Stimulated activated CD4-positive, alpha-beta T cell treated with anti-CD3 and anti-CD28 coated beads, TNF-alpha, amount 100 ng/mL, for 24 hours (primary cell): ENCODE measurements at regions not wholly inside any gene's neighbourhood (a gene's known extent, or its start where the extent isn't known, plus 50 kb on each side); places are given as distances from the start of the nearest gene placed in this dataset.
"Not testable (repeated sequence)": the region's sequence is repeated elsewhere in the genome, so short reads cannot be mapped to it uniquely, and the experiment has no call there.

Experiments used
- DNase-seq, 3 experiments: peaks; one replicate each; pipeline ENCODE4 v3.0.0-alpha.2; 2020; ENCODE audit warnings: low read depth in 3 of 3

GRCh38 chr2:234249034-234249735, 198.7 kb downstream of the SPP2 start:
- DNase-seq, result no peak

DNA sequence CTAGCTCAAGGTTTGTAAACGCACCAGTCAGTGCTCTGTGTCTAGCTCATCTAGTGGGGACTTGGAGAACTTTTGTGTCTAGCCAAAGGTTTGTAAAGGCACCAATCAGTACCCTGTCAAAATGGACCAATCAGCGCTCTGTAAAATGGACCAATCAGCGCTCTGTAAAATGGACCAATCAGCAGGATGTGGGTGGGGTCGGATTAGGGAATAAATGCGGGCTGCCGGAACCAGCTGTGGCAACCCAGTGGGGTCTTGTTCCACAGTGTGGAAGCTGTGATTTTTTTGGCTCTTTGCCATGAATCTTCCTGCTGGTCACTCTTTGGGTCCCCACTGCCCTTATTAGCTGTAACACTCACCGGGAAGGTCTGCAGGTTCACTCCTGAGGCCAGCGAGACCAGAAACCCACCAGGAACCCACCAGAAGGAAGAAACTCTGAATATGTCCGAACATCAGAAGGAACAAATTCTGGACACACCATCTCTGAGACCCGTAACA, 197.8 kb downstream of the SPP2 start:
- not testable (repeated sequence) for DNase-seq

DNA sequence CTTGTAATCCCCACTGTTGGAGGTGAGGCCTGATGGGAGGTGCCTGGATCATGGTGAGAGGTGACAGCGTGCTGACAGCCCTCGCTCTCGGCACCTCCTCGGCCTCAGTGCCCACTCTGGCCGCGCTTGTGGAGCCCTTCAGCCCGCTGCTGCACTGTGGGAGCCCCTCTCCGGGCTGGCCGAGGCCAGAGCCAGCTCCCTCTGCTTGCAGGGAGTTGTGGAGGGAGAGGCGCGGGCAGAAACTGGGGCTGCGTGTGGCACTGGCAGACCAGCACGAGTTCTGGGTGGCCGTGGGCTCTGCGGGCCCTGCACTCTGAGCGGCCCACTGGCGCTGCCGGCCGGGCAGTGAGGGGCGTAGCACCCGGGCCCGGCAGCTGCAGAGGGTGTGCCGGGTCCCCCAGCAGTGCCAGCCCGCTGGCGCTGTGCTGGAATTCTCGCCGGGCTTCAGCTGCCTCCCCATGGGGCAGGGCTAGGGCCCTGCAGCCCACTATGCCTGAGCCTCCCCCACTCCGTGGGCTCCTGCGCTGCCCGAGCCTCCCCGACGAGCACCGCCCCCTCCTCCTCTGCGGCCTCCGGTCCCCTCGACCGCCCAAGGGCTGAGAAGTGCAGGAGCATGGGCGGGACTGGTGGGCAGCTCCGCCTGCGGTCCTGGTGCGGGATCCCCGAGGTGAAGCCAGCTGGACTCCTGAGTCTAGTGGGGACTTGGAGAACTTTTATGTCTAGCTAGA, 197.1 kb downstream of the SPP2 start:
- no peak for DNase-seq

GRCh38 chr2:234245945-234246344, 195.4 kb downstream of the SPP2 start:
- no peak for DNase-seq

DNA sequence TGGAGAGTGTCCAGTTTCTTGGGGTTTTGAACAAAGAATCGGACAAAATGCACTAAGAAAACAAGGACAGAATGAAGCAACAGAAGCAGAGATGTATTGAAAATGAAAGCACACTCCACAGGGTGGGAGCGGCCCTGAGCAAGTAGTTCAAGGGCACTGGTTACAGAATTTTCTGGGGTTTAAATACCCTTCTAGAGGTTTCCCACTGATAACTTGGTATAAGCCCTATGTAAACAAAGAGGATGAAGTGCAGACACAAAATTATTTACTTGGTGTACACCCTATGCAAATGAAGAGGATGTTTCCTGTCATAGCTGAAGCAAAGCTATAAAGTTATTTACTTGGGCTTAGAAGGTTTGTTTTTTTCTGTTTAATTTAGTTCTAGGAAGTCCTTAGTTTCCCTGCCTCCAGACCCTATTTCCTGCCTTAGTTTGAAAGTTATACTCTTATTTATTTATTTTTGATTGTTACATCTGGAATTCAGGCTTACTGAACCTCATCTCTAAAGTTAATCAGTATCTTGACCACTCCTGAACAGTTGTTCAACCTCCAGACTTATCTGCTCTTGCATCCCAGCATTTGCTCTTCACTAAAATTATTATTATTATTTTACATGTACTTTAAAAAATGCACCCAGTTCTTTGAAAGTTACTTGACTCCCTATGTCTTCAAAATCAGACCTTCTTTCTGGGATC, 193.5 kb downstream of the SPP2 start:
- DNase-seq, result no peak

GRCh38 chr2:234242459-234242836, 191.9 kb downstream of the SPP2 start:
- DNase-seq, result no peak

DNA sequence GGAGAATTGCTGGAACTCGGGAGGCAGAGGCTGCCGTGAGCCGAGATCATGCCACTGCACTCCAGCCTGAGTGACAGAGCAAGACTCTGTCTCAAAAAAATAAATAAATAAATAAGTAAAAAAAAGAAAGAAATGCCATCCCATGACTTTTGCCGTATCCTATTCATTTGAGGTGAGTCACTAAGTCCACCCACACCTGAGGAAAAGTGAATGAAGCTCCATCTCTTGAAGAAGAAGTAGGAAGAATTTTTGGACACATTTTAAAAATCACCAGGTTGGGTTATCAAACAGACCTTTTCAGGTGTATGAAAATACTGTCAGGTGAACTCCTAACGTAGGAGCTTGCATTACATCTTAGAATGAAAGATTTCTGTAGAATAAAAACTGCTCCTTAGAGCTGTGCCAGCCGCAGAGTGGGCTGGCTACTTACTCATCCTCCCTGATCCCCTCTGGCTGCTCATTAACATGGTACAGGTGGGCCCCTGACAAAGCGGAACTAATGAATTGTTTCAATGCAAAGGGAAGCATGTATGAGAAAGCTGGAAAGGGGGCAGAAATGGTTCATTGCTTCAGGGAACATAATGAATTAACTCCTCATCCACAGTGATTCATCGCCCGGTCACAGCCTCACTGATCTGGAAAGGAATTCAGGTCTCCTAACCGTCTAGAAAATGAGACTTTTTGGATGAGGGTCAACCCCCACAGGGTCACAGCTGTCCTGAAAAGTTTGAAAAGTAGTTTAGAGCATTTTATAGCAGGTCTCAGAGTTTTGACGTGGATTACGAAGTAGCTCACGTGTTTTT, 191.4 kb downstream of the SPP2 start:
- DNase-seq, result no peak

DNA sequence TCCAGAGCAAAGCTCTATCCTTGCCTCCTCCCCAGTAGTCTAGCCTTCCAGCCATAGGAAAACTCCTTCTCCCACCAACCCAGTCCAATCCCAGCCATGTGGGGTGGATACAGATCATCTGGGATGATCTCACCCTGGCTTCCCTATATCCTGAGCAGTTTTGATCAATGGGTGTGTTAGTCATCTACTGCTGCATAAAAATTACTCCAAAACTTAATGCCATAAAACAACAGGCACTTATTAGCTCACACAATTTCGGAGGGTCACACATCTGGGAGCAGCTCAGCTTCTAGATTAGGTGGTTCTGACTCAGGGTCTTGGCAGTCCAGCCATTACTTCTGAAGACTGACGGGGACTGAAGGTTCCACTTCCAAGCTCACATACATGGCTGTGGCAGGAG, 190.4 kb downstream of the SPP2 start:
- no peak for DNase-seq

DNA sequence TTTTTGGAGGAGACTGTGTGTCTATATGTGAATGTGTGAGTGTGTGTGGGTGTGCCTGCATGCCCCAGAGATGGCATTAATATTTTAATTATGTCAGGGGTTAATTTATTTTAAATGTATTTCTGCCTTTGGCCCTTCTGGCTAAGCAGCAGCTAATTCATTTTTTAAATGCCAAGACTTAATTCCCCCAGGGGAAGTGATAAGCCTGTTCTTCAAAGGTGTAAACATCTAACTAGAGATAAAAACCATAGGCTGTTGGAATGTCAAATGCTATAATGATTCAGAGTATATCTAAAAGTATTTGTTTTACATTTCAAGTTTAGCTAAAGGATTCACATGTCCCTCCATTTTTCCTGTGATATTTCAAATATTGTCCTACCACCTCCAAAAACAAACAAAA, 184.7 kb downstream of the SPP2 start:
- DNase-seq, result no peak

DNA sequence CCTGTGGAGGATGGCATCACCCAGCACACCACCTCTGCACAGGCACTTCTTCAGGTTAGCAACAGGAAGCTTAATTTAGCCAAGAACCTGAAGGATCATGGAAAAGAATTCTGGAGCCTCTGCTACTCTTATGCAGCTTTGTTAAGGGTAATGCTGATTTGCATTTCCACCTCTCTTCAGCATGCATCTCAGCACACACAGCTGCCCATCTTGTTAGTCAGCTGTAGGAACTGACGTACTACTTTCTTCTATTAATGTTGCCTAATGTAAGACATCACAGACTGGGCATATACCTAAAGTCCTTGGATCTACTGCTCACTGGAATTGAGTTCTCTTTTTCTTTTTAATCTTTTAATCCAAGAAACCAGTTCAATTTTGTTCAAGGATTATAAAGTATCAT, 181.0 kb downstream of the SPP2 start:
- no peak for DNase-seq

GRCh38 chr2:234219046-234219310, 168.5 kb downstream of the SPP2 start:
- no peak for DNase-seq

GRCh38 chr2:234218266-234219045, 168.0 kb downstream of the SPP2 start:
- DNase-seq, result no peak

GRCh38 chr2:234212534-234212933, 162.0 kb downstream of the SPP2 start:
- DNase-seq, result no peak

- DNase-seq, result no peak
These were observed 161.3 kb downstream of the SPP2 start for GRCh38 chr2:234211797-234212196.

- no peak for DNase-seq
These were observed 156.2 kb downstream of the SPP2 start for GRCh38 chr2:234206738-234207137.

DNA sequence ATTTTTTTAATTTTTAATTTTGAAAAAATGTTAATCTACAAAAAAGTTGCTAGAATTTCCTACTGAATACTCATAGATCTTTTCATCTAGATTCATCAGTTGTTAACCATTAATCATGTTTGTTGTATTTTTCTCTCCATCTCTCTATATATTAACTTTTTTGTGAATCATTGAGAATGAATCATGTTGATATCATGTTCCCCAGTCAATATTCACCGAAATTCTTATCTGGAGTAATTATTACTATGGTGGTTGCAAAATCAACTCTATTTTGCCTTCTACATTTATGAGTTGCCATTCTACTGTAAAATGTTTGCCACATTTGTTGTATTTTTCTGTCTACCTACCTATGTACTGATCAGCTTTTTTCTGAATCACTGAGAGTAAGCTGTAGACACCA, 154.0 kb downstream of the SPP2 start:
- no peak for DNase-seq

GRCh38 chr2:234203135-234203984, 152.9 kb downstream of the SPP2 start:
- peak in 1 of 3 experiments; percentile 4 for DNase-seq

DNA sequence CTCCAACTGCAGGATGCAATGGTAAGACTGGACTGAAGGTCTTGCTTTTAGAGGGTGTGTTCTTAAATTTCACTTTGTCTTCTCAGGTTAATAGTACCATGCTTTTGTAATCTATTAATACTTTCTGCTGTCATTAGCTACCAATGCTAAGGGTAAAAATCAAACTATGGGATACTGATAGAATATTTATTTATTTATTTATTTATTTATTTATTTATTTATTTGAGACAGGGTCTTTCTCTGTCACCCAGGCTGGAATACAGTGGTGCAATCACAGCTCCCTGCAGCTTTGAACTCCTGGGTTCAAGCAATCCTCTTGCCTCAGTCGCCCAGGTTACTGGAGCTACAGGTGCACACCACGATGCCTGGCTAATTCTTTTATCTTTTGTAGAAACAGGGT, 152.1 kb downstream of the SPP2 start:
- DNase-seq, result no peak

- no peak for DNase-seq
These were observed 149.5 kb downstream of the SPP2 start for GRCh38 chr2:234199996-234200395.

DNA sequence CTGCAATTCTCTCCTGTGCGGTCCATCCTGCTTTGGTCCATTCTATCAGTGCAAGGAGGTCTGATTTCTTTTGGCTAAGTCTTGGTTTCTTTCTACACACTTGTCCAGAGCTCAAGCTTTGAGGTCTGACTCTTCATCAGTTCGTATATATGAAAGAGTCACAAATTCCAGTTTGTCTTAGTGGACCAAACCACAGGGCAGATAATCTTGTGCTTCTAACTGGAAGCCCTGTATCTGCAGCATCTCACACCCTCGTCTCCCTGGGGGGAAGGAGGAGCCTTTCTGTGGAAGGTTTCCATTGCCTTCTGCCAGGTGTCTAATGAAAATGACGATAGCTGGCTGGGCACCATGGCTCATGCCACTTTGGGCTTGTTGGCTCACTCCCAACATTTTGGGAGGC, 148.5 kb downstream of the SPP2 start:
- DNase-seq, result no peak
